ENCODE measurements at regions not wholly inside any gene's neighbourhood (a gene's known extent, or its start where the extent isn't known, plus 50 kb on each side); places are given as distances from the start of the nearest gene placed in this dataset.

- DNase-seq (ENCODE audit: low spot score): no peak
Observed at GRCh38 chr7:94054130-94054529, 50.0 kb upstream of the BET1 start.

- no peak for DNase-seq (ENCODE audit: low spot score)
Observed at GRCh38 chr7:94055963-94056362, 51.8 kb upstream of the BET1 start.

GRCh38 chr7:94056796-94057207 is 52.6 kb upstream of the BET1 start:
- DNase-seq (ENCODE audit: low spot score): peak; percentile 91

- no peak for DNase-seq (ENCODE audit: low spot score)
Observed at GRCh38 chr7:94057955-94058354, 53.8 kb upstream of the BET1 start.

GRCh38 chr7:94059746-94060145 is 55.6 kb upstream of the BET1 start:
- DNase-seq (ENCODE audit: low spot score): no peak

GRCh38 chr7:94060752-94061151 is 56.6 kb upstream of the BET1 start:
- peak; percentile 85 for DNase-seq (ENCODE audit: low spot score)

- no peak for DNase-seq (ENCODE audit: low spot score)
Observed at GRCh38 chr7:94061326-94061725, 57.2 kb upstream of the BET1 start.

- no peak for DNase-seq (ENCODE audit: low spot score)
Observed at GRCh38 chr7:94062372-94062771, 58.2 kb upstream of the BET1 start.

- peak; percentile 69 for DNase-seq (ENCODE audit: low spot score)
Observed at GRCh38 chr7:94064541-94065191, 60.5 kb upstream of the BET1 start.

- no peak for DNase-seq (ENCODE audit: low spot score)
Observed at GRCh38 chr7:94067047-94067446, 62.9 kb upstream of the BET1 start.

GRCh38 chr7:94067506-94067905 is 63.4 kb upstream of the BET1 start:
- no peak for DNase-seq (ENCODE audit: low spot score)

- DNase-seq (ENCODE audit: low spot score): peak; percentile 22
Observed at GRCh38 chr7:94069162-94069739, 65.1 kb upstream of the BET1 start.

- no peak for DNase-seq (ENCODE audit: low spot score)
Observed at GRCh38 chr7:94080551-94080950, 76.4 kb upstream of the BET1 start.

- DNase-seq (ENCODE audit: low spot score): no peak
Observed at GRCh38 chr7:94082126-94082525, 78.0 kb upstream of the BET1 start.

- peak; percentile 65 for DNase-seq (ENCODE audit: low spot score)
Observed at GRCh38 chr7:94087664-94088352, 83.7 kb upstream of the BET1 start.

- DNase-seq (ENCODE audit: low spot score): no peak
Observed at GRCh38 chr7:94088560-94088959, 84.4 kb upstream of the BET1 start.

GRCh38 chr7:94089806-94090205 is 85.7 kb upstream of the BET1 start:
- DNase-seq (ENCODE audit: low spot score): no peak

GRCh38 chr7:94092980-94093379 is 88.8 kb upstream of the BET1 start:
- DNase-seq (ENCODE audit: low spot score): no peak

- DNase-seq (ENCODE audit: low spot score): no peak
Observed at GRCh38 chr7:94094298-94094697, 90.1 kb upstream of the BET1 start.

- no peak for DNase-seq (ENCODE audit: low spot score)
Observed at GRCh38 chr7:94095316-94096009, 91.3 kb upstream of the BET1 start.

- DNase-seq (ENCODE audit: low spot score): no peak
Observed at GRCh38 chr7:94099679-94100078, 95.5 kb upstream of the BET1 start.

- no peak for DNase-seq (ENCODE audit: low spot score)
Observed at GRCh38 chr7:94100723-94101345, 96.7 kb upstream of the BET1 start.
